ENCODE measurements at regions not wholly inside any gene's neighbourhood (a gene's known extent, or its start where the extent isn't known, plus 50 kb on each side); places are given as distances from the start of the nearest gene placed in this dataset.

GRCh38 chr4:30543057-30543456, 177.1 kb upstream of the PCDH7 start:
- DNase-seq (ENCODE audit: low read depth, low spot score) = no peak
- H3K27me3 ChIP-seq (ENCODE audit: insufficient read depth, low read length) = no peaks in the 10 kb centered on the region
- no peak for ATAC-seq
- no peak for TF ChIP-seq REST (IDR thresholded peaks at IDR 0.05; ENCODE audit: low read depth)
- TF ChIP-seq ZNF274 (IDR thresholded peaks at IDR 0.05; ENCODE audit: low read depth, low read length) = no peak
- TF ChIP-seq CBX3 (IDR thresholded peaks at IDR 0.05; ENCODE audit: low read depth) = no peak
- TF ChIP-seq TCF7L2 (IDR thresholded peaks at IDR 0.05; ENCODE audit: borderline replicate concordance, extremely low read depth, insufficient read depth, insufficient read length) = no peak
- no peak for TF ChIP-seq CEBPB (IDR thresholded peaks at IDR 0.05; ENCODE audit: low read depth)
- TF ChIP-seq CTCF (IDR thresholded peaks at IDR 0.05 in 2 of 3, conservative IDR thresholded peaks at IDR 0.05 in 1 of 3; ENCODE audit: borderline replicate concordance in 1 of 3, insufficient read depth in 1 of 3, low read depth in 2 of 3, low read length in 2 of 3) = no peak
- no peak for TF ChIP-seq SP1 (IDR thresholded peaks at IDR 0.05; ENCODE audit: low read depth)
- no peak for TF ChIP-seq POLR2A (IDR thresholded peaks at IDR 0.05; ENCODE audit: borderline replicate concordance, extremely low read depth, insufficient read depth, insufficient read length)
- no peak for TF ChIP-seq EZH2phosphoT487 (IDR thresholded peaks at IDR 0.05; ENCODE audit: borderline replicate concordance)
- no peak for TF ChIP-seq ELF1 (IDR thresholded peaks at IDR 0.05; ENCODE audit: borderline replicate concordance, low read depth)
- intact Hi-C loops (cut with micrococcal nuclease) = no loop called here
- no peaks in the 10 kb centered on the region for H3K9me3 ChIP-seq (ENCODE audit: control insufficient read depth in 1 of 2, insufficient read depth in 1 of 2, low read depth in 1 of 2, low read length in 2 of 2)
- RAD21 ChIA-PET (ENCODE audit: low non-redundant PET in 1 of 2, low total read pairs in 2 of 2, uncharacterized antibody in 2 of 2, unreplicated experiment in 2 of 2) = no interaction called here
- no peak overlapping the region for H3K27ac ChIP-seq (ENCODE audit: low read depth, low read length)
- no peak overlapping the region for H3K4me3 ChIP-seq (replicated peaks in 1 of 2; ENCODE audit: low read depth in 1 of 2, low read length in 2 of 2)
- CTCF ChIA-PET = no interaction called here
- peaks cover 9% of the 10 kb centered on the region in 2 experiments for H3K4me1 ChIP-seq (ENCODE audit: control insufficient read depth in 1 of 2, insufficient read depth in 2 of 2, low read length in 2 of 2)
- H3K79me2 ChIP-seq (ENCODE audit: insufficient read depth, low read length) = no peaks in the 10 kb centered on the region
- H3K9ac ChIP-seq (ENCODE audit: low read length) = no peak overlapping the region
- H3K4me2 ChIP-seq (ENCODE audit: low read length) = no peak overlapping the region
- no peaks in the 10 kb centered on the region for H4K20me1 ChIP-seq (ENCODE audit: insufficient read depth)
- H2AFZ ChIP-seq (ENCODE audit: low read depth, low read length, poor library complexity, severe bottlenecking) = peak overlapping the region; percentile 44
- no TSS peak for BruUV-seq (replicated peaks)
- H3K36me3 ChIP-seq (ENCODE audit: control insufficient read depth in 1 of 2, insufficient read depth in 2 of 2, low read length in 2 of 2) = no peaks in the 10 kb centered on the region
- POLR2A ChIA-PET = no interaction called here
- H3K9me2 ChIP-seq (ENCODE audit: insufficient read depth) = no peaks in the 10 kb centered on the region

Measured in HCT116 (cell line).